ENCODE measurements at regions not wholly inside any gene's neighbourhood (a gene's known extent, or its start where the extent isn't known, plus 50 kb on each side); places are given as distances from the start of the nearest gene placed in this dataset.

DNA sequence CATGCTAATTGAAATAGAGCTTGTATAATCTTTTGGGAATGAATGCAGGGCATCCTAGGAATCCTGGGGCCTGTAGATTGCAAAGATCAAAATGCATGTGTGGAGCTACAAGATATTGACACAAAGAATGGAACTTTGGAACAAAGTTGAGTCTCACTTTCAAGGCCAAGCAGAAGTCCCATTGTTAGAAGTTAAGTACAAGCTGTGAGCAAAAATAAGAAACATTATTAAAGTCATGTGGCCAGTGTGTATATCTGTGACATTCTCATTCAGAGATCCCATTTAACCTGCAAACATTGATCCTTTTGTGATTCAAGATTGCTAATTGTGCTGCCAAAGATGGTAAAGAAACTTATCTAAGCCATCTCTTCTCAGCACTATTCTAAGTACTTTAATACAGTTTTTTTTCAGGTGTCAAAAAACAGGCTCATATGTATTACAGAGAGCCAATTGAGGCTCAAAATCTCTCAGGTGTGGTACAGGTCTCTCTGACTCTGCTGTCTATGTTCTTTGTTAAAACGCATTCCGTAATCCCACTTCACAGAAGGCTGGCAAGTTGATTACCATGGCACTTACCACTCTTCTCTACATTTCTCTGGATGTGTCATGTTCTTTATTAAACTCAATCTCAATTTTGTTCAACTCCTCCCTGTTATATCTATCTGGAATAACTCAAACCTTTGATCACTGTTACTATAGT is 704.4 kb upstream of the NEGR1 start:
- TF ChIP-seq CTCF (IDR thresholded peaks at IDR 0.05) (no peak), POLR2A (IDR thresholded peaks at IDR 0.05) (no peak)

All from uterus (tissue), 2 donors.